ENCODE measurements at regions not wholly inside any gene's neighbourhood (a gene's known extent, or its start where the extent isn't known, plus 50 kb on each side); places are given as distances from the start of the nearest gene placed in this dataset.

DNA sequence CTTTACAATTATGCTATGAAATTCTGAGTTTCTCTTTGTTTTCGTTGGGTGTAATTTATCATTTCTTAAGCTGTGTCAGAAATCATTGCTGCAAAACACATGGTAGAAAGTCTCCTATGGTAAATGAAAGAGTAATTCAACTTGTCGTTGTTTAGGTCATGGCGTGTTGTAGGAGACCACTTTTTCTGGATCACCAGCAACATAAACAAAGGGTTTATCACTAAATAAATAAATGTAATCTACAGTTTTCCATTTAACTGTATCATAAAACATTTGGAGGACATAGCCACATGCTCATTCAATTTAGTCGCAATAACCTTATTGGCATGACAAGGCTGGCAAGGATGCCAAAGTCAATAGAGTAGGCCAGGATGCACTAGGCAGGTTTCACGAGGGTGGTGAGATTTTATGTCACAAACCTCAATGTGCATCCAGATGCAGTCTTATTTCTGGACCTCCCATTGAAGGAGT lies 154.4 kb upstream of the ERCC6L2 start:
- Histone ChIP-seq H3K36me3 (ENCODE audit: control insufficient read depth, low read length) (no peaks in the 10 kb centered on the region), H3K79me2 (ENCODE audit: control insufficient read depth, low read length) (no peaks in the 10 kb centered on the region)
- TF ChIP-seq, protein P1, sequence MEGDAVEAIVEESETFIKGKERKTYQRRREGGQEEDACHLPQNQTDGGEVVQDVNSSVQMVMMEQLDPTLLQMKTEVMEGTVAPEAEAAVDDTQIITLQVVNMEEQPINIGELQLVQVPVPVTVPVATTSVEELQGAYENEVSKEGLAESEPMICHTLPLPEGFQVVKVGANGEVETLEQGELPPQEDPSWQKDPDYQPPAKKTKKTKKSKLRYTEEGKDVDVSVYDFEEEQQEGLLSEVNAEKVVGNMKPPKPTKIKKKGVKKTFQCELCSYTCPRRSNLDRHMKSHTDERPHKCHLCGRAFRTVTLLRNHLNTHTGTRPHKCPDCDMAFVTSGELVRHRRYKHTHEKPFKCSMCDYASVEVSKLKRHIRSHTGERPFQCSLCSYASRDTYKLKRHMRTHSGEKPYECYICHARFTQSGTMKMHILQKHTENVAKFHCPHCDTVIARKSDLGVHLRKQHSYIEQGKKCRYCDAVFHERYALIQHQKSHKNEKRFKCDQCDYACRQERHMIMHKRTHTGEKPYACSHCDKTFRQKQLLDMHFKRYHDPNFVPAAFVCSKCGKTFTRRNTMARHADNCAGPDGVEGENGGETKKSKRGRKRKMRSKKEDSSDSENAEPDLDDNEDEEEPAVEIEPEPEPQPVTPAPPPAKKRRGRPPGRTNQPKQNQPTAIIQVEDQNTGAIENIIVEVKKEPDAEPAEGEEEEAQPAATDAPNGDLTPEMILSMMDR (IDR thresholded peaks at IDR 0.05; ENCODE audit: low read depth, low read length, poor library complexity, severe bottlenecking), result no peak
- no peak for TF ChIP-seq EZH2phosphoT487 (IDR thresholded peaks at IDR 0.05; ENCODE audit: borderline replicate concordance, low read length)

DNA sequence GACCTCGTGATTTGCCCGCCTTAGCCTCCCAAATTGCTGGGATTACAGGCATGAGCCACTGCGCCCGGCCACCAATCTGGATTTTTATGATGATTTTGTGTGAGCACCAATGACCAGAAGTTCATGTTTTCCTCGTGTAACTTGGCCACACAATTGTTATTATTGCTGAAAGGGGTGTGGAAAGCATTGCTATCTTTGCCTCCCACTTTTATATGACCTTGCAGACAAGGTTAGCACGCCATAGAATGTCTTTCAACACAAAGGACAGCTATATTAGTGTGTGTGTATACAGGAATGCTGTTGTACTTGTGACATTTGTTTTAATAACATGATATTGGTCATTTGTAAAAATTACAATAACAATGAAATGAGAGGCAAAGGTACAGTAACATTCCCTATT lies 155.0 kb upstream of the ERCC6L2 start:
- peaks cover 5% of the 10 kb centered on the region for H3K4me1 ChIP-seq (ENCODE audit: control insufficient read depth, low read length)
- no peaks in the 10 kb centered on the region for H3F3A ChIP-seq (ENCODE audit: control insufficient read depth, insufficient read depth)
- no peaks in the 10 kb centered on the region for H3K9me2 ChIP-seq (replicated peaks; ENCODE audit: control insufficient read depth, low read length)
- H3K79me2 ChIP-seq (ENCODE audit: control insufficient read depth, low read length), result no peaks in the 10 kb centered on the region
- H3K27me3 ChIP-seq (ENCODE audit: control insufficient read depth, low read length), result peaks cover 4% of the 10 kb centered on the region; the same call in 1 of the 2 replicates
- TF ChIP-seq, protein P1 (IDR thresholded peaks at IDR 0.05; ENCODE audit: low read depth, low read length, poor library complexity, severe bottlenecking), result no peak
- TF ChIP-seq EZH2phosphoT487 (IDR thresholded peaks at IDR 0.05; ENCODE audit: borderline replicate concordance, low read length), result no peak
- peaks cover under 1% of the 10 kb centered on the region for H3K9me3 ChIP-seq (ENCODE audit: control insufficient read depth, insufficient read depth, low read length)
- no peak overlapping the region for H3K4me3 ChIP-seq (ENCODE audit: low read length)
- no peaks in the 10 kb centered on the region for H3K36me3 ChIP-seq (ENCODE audit: control insufficient read depth, low read length)
- no peak overlapping the region for H3K27ac ChIP-seq (ENCODE audit: low read depth, low read length)
- H3K4me2 ChIP-seq (ENCODE audit: low read length), result no peak overlapping the region
- H4K20me1 ChIP-seq (ENCODE audit: control insufficient read depth, insufficient read depth, low read depth, low read length), result no peaks in the 10 kb centered on the region

More for the DNA sequence above, 154.4 kb upstream of the ERCC6L2 start:
- H3K4me2 ChIP-seq (ENCODE audit: low read length), result no peak overlapping the region
- H3K4me1 ChIP-seq (ENCODE audit: control insufficient read depth, low read length), result peaks cover 5% of the 10 kb centered on the region
- H3K9me2 ChIP-seq (replicated peaks; ENCODE audit: control insufficient read depth, low read length), result no peaks in the 10 kb centered on the region
- H3K4me3 ChIP-seq (ENCODE audit: low read length), result no peak overlapping the region
- peaks cover 4% of the 10 kb centered on the region; the same call in 1 of the 2 replicates for H3K27me3 ChIP-seq (ENCODE audit: control insufficient read depth, low read length)
- no peaks in the 10 kb centered on the region for H4K20me1 ChIP-seq (ENCODE audit: control insufficient read depth, insufficient read depth, low read depth, low read length)
- no peaks in the 10 kb centered on the region for H3F3A ChIP-seq (ENCODE audit: control insufficient read depth, insufficient read depth)
- no peaks in the 10 kb centered on the region; the same call in 1 of the 2 replicates for H3K9me3 ChIP-seq (ENCODE audit: control insufficient read depth, insufficient read depth, low read length)
- no peak overlapping the region for H3K27ac ChIP-seq (ENCODE audit: low read depth, low read length)

DNA sequence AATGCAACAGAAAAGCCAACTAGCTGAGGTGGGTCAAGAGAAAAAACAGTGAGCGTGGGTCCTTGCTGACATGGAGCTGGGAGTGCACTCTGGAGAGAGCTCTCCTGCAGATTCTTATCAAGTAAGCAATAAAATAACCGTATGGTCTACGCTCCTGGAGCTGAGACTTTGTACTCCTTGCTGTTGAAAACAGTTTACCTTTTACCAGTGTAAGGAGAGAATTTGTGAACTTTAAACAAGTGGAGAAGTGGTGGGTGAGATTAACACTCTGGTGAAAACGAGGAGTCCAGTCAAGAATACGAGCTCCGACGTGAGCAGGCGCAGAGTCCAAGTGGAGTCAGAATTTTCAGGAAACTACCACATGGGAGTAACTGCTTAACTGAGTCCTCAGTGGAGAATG lies 156.1 kb upstream of the ERCC6L2 start:
- H3K27ac ChIP-seq (ENCODE audit: low read depth, low read length), result no peak overlapping the region
- H3K4me3 ChIP-seq (ENCODE audit: low read length), result no peak overlapping the region
- peaks cover 4% of the 10 kb centered on the region; the same call in 1 of the 2 replicates for H3K27me3 ChIP-seq (ENCODE audit: control insufficient read depth, low read length)
- H4K20me1 ChIP-seq (ENCODE audit: control insufficient read depth, insufficient read depth, low read depth, low read length), result no peaks in the 10 kb centered on the region
- TF ChIP-seq EZH2phosphoT487 (IDR thresholded peaks at IDR 0.05; ENCODE audit: borderline replicate concordance, low read length), result no peak
- TF ChIP-seq, protein P1 (IDR thresholded peaks at IDR 0.05; ENCODE audit: low read depth, low read length, poor library complexity, severe bottlenecking), result no peak
- no peak overlapping the region for H3K4me2 ChIP-seq (ENCODE audit: low read length)
- peaks cover under 1% of the 10 kb centered on the region for H3K4me1 ChIP-seq (ENCODE audit: control insufficient read depth, low read length)
- peaks cover 4% of the 10 kb centered on the region for H3K9me3 ChIP-seq (ENCODE audit: control insufficient read depth, insufficient read depth, low read length)
- H3K79me2 ChIP-seq (ENCODE audit: control insufficient read depth, low read length), result no peaks in the 10 kb centered on the region
- no peaks in the 10 kb centered on the region for H3K36me3 ChIP-seq (ENCODE audit: control insufficient read depth, low read length)
- no peaks in the 10 kb centered on the region for H3K9me2 ChIP-seq (replicated peaks; ENCODE audit: control insufficient read depth, low read length)
- no peaks in the 10 kb centered on the region for H3F3A ChIP-seq (ENCODE audit: control insufficient read depth, insufficient read depth)
